Muscle layer of duodenum (tissue), 2 donors: ENCODE measurements at regions not wholly inside any gene's neighbourhood (a gene's known extent, or its start where the extent isn't known, plus 50 kb on each side); places are given as distances from the start of the nearest gene placed in this dataset.

ENCODE experiments used
- H3K27ac ChIP-seq: one replicate; pipeline ENCODE4 v1.7.0; 2013; ENCODE audit warnings: mild to moderate bottlenecking, low read length
- H3K27me3 ChIP-seq: one replicate; pipeline ENCODE4 v1.7.0; 2013; ENCODE audit warnings: low read depth, mild to moderate bottlenecking, control low read depth, low read length
- H3K36me3 ChIP-seq, 2 donors: one replicate each; pipeline ENCODE4 v1.7.0; 2013; ENCODE audit warnings: low read length in 2 of 2, control low read depth in 1 of 2, mild to moderate bottlenecking in 1 of 2; ENCODE audit not compliant: insufficient read depth in 2 of 2, control insufficient read depth in 1 of 2
- H3K4me1 ChIP-seq, 2 donors: one replicate each; pipeline ENCODE4 v1.7.0; 2013; ENCODE audit warnings: low read length in 2 of 2, mild to moderate bottlenecking in 2 of 2, control low read depth in 1 of 2, moderate library complexity in 1 of 2; ENCODE audit not compliant: insufficient read depth in 2 of 2, control insufficient read depth in 1 of 2
- H3K4me3 ChIP-seq, 2 donors: one replicate each; pipeline ENCODE4 v1.7.0; 2013; ENCODE audit warnings: low read length in 2 of 2, low read depth in 1 of 2, mild to moderate bottlenecking in 1 of 2
- H3K9me3 ChIP-seq, 2 donors: one replicate each; pipeline ENCODE4 v1.7.0; 2013; ENCODE audit warnings: low read length in 2 of 2, control low read depth in 1 of 2, mild to moderate bottlenecking in 1 of 2; ENCODE audit not compliant: control insufficient read depth in 1 of 2
- donor health status: healthy.

- H3K9me3 ChIP-seq: no peaks in the 10 kb centered on the region
- H3K27me3 ChIP-seq: no peaks in the 10 kb centered on the region
- H3K4me3 ChIP-seq: no peak overlapping the region
- no peaks in the 10 kb centered on the region for H3K4me1 ChIP-seq
- H3K36me3 ChIP-seq: no peaks in the 10 kb centered on the region
- H3K27ac ChIP-seq: no peak overlapping the region
Measured at GRCh38 chr5:26757941-26758340, 280.4 kb downstream of the CDH9 start.

DNA sequence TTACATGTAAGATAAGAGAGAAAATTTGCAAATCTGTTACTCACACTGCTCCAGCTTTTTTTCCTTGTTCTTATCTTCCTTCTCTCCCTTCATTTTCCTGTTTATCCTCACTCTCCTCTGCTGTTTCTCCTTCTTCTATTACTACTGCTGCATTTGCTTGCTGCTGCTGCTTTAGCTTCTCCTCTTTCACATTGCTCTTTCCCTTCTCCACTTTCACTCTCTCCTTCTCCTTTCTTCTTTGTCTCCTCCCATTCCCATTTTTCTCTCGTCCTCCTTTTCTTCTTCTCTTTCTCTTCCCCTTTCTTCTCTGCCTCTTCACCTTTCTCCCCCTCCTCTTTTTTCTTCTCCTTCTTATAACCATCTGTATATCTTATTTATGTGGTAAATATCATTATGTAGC lies 288.6 kb downstream of the CDH9 start:
- no peak overlapping the region for H3K27ac ChIP-seq
- H3K9me3 ChIP-seq: no peaks in the 10 kb centered on the region
- H3K36me3 ChIP-seq: no peaks in the 10 kb centered on the region
- H3K4me1 ChIP-seq: no peaks in the 10 kb centered on the region
- H3K27me3 ChIP-seq: no peaks in the 10 kb centered on the region
- H3K4me3 ChIP-seq: no peak overlapping the region

GRCh38 chr5:26740182-26740581 lies 298.2 kb downstream of the CDH9 start:
- no peak overlapping the region for H3K4me3 ChIP-seq
- no peaks in the 10 kb centered on the region for H3K9me3 ChIP-seq
- no peaks in the 10 kb centered on the region for H3K27me3 ChIP-seq

GRCh38 chr5:26737348-26738265 lies 300.8 kb downstream of the CDH9 start:
- H3K4me3 ChIP-seq: no peak overlapping the region
- H3K36me3 ChIP-seq: no peaks in the 10 kb centered on the region
- no peak overlapping the region for H3K27ac ChIP-seq
- no peaks in the 10 kb centered on the region for H3K27me3 ChIP-seq
- H3K4me1 ChIP-seq: no peaks in the 10 kb centered on the region
- no peaks in the 10 kb centered on the region for H3K9me3 ChIP-seq

More at GRCh38 chr5:26740182-26740581, 298.2 kb downstream of the CDH9 start:
- H3K27ac ChIP-seq: no peak overlapping the region
- no peaks in the 10 kb centered on the region for H3K4me1 ChIP-seq
- no peaks in the 10 kb centered on the region for H3K36me3 ChIP-seq

DNA sequence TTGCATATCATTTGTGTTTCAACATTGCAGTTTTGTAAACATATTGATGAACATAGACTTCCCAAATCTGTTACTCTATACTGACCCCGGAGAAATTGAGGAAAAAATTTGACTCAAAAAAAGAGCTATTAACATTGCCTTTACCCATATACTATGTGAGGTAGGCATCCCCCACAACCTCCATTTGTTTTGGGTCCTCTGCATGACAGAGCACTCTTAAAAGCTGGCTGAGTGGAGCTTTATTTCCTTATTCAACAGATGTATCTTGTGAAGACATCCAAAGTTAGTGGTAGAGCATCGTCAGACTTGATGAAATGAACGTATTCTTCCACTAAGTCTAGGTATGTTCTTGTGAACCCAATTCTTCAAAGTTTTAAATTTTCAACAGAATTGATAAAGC lies 310.5 kb downstream of the CDH9 start:
- no peaks in the 10 kb centered on the region for H3K36me3 ChIP-seq
- peaks cover 0 to 3% of the 10 kb centered on the region in 2 donors for H3K9me3 ChIP-seq
- no peaks in the 10 kb centered on the region for H3K4me1 ChIP-seq
- H3K27me3 ChIP-seq: no peaks in the 10 kb centered on the region
- H3K4me3 ChIP-seq: no peak overlapping the region
- no peak overlapping the region for H3K27ac ChIP-seq

DNA sequence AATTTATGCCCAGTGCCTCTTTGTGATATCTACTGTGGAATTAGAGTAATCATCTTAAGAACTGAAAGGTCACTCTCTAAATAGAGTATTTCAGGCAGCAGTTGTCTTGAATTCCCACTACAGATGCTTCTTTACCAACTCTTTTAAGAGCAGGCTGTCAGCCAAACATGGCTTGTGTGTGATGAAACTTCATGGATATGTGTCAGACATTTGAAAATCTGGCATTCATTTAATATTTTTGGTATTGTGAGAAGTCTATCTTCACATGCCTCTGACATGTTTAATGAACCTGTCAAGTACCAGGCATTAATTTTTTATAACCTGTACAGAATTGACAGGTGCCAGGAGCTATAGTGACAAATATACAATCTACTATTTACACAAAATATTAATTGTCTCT lies 318.6 kb downstream of the CDH9 start:
- H3K9me3 ChIP-seq: peaks cover 0 to 2% of the 10 kb centered on the region in 2 donors
- H3K36me3 ChIP-seq: no peaks in the 10 kb centered on the region
- no peak overlapping the region for H3K4me3 ChIP-seq

GRCh38 chr5:26700759-26701384 lies 337.5 kb downstream of the CDH9 start:
- H3K27ac ChIP-seq: no peak overlapping the region
- no peaks in the 10 kb centered on the region for H3K36me3 ChIP-seq
- H3K4me1 ChIP-seq: no peaks in the 10 kb centered on the region
- no peaks in the 10 kb centered on the region for H3K9me3 ChIP-seq
- H3K4me3 ChIP-seq: no peak overlapping the region
- H3K27me3 ChIP-seq: no peaks in the 10 kb centered on the region

More for the DNA sequence above, 318.6 kb downstream of the CDH9 start:
- H3K27ac ChIP-seq: no peak overlapping the region
- H3K4me1 ChIP-seq: no peaks in the 10 kb centered on the region
- H3K27me3 ChIP-seq: no peaks in the 10 kb centered on the region

DNA sequence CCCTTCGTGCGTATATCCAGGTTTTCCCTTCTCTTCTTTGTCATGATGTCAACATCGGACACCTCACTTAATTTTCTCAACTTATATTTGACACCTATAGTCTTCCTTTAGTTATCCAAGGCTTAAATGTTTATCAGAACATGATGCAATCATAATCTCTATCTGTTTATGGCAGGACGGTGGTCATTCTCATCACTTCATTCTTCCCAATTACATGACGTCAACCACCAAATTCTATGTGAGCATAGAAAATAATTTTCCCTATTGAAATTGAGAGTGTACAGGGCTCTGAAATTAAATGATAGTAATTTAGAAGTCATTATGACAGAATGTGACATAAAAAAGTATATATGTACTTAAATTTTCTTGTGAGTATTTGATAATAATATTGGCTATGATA lies 345.4 kb downstream of the CDH9 start:
- H3K27ac ChIP-seq: no peak overlapping the region
- no peaks in the 10 kb centered on the region for H3K27me3 ChIP-seq
- no peaks in the 10 kb centered on the region for H3K9me3 ChIP-seq

DNA sequence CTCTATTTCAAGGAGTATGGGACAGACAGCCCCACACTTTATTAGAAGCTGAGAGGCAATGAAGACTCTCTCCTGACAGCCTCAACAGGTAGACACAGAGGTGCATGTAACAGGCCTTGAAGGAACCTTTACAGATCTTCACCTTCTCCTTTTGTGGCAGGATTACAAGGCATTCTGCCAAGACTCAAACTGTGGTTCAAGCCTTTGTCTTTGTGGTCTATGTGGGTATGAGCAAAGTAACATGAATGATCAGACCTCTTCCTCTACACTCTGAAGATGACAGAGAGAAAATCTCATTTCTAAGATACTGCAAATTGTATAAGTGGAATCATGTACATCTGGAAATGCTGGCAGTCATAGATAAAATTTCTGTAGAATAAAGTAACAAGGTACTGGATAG lies 346.9 kb downstream of the CDH9 start:
- no peaks in the 10 kb centered on the region for H3K9me3 ChIP-seq
- no peak overlapping the region for H3K27ac ChIP-seq
- no peaks in the 10 kb centered on the region for H3K36me3 ChIP-seq
- no peak overlapping the region for H3K4me3 ChIP-seq
- H3K27me3 ChIP-seq: no peaks in the 10 kb centered on the region
- no peaks in the 10 kb centered on the region for H3K4me1 ChIP-seq

More for the DNA sequence above, 345.4 kb downstream of the CDH9 start:
- Histone ChIP-seq H3K4me3 (no peak overlapping the region), H3K4me1 (no peaks in the 10 kb centered on the region), H3K36me3 (no peaks in the 10 kb centered on the region)

DNA sequence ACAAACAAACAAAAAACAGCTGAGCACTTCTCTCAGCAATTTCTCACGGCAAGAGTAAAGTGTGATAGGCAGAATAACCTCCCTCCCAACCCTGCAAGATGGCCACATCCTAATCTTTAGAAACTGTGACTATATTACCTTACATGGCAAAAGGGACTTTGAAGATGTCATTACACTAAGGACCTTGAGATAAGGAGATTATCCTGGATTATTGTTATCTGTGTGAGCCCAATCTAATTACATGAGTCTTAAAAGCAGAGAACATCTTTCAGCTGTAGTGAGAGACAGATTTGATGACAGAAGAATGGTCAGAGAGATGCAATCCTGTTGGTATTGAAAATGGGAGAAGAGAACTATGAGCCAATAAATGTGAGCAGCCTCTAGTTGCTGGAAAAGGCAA lies 347.9 kb downstream of the CDH9 start:
- no peaks in the 10 kb centered on the region for H3K36me3 ChIP-seq
- no peak overlapping the region for H3K27ac ChIP-seq
- no peak overlapping the region for H3K4me3 ChIP-seq
- no peaks in the 10 kb centered on the region for H3K4me1 ChIP-seq
- no peaks in the 10 kb centered on the region for H3K9me3 ChIP-seq
- H3K27me3 ChIP-seq: no peaks in the 10 kb centered on the region

GRCh38 chr5:26681861-26682260 lies 356.5 kb downstream of the CDH9 start:
- Histone ChIP-seq H3K4me3 (no peak overlapping the region), H3K27me3 (no peaks in the 10 kb centered on the region), H3K4me1 (no peaks in the 10 kb centered on the region), H3K27ac (no peak overlapping the region), H3K36me3 (no peaks in the 10 kb centered on the region), H3K9me3 (no peaks in the 10 kb centered on the region)
